ENCODE measurements at regions not wholly inside any gene's neighbourhood (a gene's known extent, or its start where the extent isn't known, plus 50 kb on each side); places are given as distances from the start of the nearest gene placed in this dataset.

DNA sequence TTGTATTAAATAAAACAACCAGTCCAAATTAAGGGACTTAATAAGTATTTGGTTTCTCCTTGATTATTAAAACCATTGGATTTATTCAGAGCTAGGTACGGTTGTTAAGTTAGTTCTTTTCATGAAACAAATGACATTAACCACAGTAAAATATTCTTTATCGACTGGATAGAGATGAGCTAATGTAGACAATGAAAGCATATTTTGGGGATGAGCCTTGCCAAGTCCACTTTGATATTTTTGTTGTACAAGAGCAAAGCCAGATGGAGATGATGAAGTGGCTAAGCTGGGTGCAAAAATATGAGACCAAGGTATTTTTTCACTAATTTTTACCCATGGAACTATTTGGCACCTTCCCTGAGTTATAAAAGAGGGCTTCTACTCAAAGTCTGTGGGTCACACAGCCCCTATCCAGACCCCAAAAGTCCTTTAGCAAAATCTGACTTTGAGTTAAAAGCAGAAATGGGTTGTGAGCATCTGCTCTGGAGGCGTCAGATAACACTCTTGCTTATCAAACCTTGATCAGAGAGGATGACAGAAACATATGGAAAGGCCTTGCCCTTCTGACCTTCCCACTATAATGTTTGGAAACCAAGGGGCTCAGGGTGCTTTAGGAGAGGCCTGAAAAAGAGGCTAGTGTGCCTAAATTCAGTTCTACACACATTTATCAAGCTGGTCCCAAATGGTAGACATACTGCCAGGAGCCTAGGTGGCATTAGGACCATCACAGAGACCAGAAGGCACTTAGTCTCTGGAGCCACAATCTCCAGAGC is 456.8 kb downstream of the MTX2 start:
- Histone ChIP-seq H3K27me3 (ENCODE audit: control insufficient read depth, insufficient read depth, low read length) (no peaks in the 10 kb centered on the region), H3K4me3 (ENCODE audit: low read depth, low read length) (no peak overlapping the region), H3K36me3 (ENCODE audit: control insufficient read depth, insufficient read depth, low read length) (no peaks in the 10 kb centered on the region)
- TF ChIP-seq, protein P1, sequence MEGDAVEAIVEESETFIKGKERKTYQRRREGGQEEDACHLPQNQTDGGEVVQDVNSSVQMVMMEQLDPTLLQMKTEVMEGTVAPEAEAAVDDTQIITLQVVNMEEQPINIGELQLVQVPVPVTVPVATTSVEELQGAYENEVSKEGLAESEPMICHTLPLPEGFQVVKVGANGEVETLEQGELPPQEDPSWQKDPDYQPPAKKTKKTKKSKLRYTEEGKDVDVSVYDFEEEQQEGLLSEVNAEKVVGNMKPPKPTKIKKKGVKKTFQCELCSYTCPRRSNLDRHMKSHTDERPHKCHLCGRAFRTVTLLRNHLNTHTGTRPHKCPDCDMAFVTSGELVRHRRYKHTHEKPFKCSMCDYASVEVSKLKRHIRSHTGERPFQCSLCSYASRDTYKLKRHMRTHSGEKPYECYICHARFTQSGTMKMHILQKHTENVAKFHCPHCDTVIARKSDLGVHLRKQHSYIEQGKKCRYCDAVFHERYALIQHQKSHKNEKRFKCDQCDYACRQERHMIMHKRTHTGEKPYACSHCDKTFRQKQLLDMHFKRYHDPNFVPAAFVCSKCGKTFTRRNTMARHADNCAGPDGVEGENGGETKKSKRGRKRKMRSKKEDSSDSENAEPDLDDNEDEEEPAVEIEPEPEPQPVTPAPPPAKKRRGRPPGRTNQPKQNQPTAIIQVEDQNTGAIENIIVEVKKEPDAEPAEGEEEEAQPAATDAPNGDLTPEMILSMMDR (IDR thresholded peaks at IDR 0.05; ENCODE audit: insufficient read depth, low read length, poor library complexity, severe bottlenecking), result no peak
- DNase-seq (ENCODE audit: low read depth), result no peak

DNA sequence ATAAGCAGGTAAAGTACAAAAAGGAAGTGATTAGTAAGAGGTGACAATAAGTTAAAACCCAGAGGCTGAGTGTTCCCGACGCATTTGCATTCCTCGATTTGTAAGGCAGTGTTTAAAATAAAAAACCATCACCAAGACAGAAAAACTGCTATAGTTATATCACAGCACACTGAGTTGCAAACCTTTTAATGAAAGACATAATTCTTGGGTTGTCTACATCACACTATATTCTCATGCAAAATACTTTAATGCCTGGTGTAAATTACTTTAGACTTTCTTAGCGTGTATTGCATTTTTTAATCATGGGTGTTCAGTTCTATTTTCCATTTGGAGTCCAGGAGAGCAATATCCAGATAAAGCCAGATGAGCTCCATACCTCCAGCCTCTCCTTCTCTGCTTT is 458.5 kb downstream of the MTX2 start:
- TF ChIP-seq, protein P1 (IDR thresholded peaks at IDR 0.05; ENCODE audit: insufficient read depth, low read length, poor library complexity, severe bottlenecking), result no peak
- no peaks in the 10 kb centered on the region for H3K27me3 ChIP-seq (ENCODE audit: control insufficient read depth, insufficient read depth, low read length)

DNA sequence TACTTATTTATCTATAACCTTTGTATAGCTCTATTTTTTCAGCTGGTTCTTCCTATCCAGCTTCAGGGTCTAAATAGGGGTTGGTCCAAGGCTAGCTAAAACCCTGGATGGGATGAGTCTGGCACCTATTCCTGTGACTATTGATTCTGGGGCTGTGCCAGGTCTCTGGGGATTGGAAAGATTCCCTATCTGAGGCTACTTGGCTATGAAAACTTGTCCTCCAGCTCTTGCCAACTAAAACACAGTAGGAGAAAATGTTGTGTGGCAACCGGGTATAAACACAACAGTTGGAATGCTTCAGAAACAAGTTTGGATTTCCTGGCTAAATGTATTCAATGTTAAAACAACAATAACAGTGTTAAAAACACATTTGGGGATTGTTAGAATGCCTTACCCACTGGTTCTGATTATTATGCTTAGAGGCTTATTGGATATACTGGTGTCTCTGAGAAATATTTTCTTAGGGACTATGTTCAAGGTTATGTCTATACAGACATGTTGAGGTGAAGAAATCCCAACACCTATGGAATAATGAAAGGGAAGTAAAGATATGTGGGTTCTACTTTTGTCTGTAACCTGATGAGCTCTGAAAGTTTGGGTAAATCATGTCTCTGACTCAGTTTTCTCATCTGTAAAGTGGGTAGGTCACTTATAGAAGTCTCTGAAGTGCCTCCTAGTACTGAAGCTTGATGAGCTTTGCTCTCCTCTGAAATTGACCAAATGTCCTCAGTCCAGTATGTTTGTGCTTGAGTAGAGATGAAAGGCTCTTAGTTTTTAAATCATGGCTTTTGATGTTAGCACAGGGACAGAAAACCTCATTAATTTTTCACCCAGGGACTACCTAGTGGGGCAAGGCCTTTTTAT is 460.7 kb downstream of the MTX2 start:
- no peak overlapping the region for H3K4me3 ChIP-seq (ENCODE audit: low read depth, low read length)
- H3K36me3 ChIP-seq (ENCODE audit: control insufficient read depth, insufficient read depth, low read length), result no peaks in the 10 kb centered on the region
- TF ChIP-seq, protein P1 (IDR thresholded peaks at IDR 0.05; ENCODE audit: insufficient read depth, low read length, poor library complexity, severe bottlenecking), result no peak
- no peak for DNase-seq (ENCODE audit: low read depth)
- H3K27me3 ChIP-seq (ENCODE audit: control insufficient read depth, insufficient read depth, low read length), result no peaks in the 10 kb centered on the region

More for the DNA sequence above, 458.5 kb downstream of the MTX2 start:
- DNase-seq (ENCODE audit: low read depth), result no peak
- no peak overlapping the region for H3K4me3 ChIP-seq (ENCODE audit: low read depth, low read length)
- no peaks in the 10 kb centered on the region for H3K36me3 ChIP-seq (ENCODE audit: control insufficient read depth, insufficient read depth, low read length)

DNA sequence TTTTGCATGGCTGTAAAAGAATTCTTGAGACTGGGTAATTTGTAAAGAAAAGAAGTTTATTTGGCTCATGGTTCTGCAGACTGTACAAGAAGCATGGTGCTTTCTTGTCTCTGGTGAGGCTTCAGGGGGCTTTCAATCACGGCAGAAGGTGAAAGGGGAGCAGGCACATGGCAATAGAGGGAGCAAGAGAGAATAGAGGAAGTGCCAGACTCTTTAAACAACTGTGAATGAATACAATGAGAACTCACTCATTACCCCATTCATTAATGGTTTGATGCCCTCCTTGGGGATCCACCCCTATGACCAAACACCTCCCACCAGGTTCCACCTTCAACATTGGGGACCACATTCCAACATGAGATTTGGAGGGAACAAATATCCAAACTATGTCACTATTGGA is 463.5 kb downstream of the MTX2 start:
- Histone ChIP-seq H3K4me3 (ENCODE audit: low read depth, low read length) (no peak overlapping the region), H3K36me3 (ENCODE audit: control insufficient read depth, insufficient read depth, low read length) (no peaks in the 10 kb centered on the region), H3K27me3 (ENCODE audit: control insufficient read depth, insufficient read depth, low read length) (no peaks in the 10 kb centered on the region)
- TF ChIP-seq, protein P1 (IDR thresholded peaks at IDR 0.05; ENCODE audit: insufficient read depth, low read length, poor library complexity, severe bottlenecking), result no peak
- no peak for DNase-seq (ENCODE audit: low read depth)

DNA sequence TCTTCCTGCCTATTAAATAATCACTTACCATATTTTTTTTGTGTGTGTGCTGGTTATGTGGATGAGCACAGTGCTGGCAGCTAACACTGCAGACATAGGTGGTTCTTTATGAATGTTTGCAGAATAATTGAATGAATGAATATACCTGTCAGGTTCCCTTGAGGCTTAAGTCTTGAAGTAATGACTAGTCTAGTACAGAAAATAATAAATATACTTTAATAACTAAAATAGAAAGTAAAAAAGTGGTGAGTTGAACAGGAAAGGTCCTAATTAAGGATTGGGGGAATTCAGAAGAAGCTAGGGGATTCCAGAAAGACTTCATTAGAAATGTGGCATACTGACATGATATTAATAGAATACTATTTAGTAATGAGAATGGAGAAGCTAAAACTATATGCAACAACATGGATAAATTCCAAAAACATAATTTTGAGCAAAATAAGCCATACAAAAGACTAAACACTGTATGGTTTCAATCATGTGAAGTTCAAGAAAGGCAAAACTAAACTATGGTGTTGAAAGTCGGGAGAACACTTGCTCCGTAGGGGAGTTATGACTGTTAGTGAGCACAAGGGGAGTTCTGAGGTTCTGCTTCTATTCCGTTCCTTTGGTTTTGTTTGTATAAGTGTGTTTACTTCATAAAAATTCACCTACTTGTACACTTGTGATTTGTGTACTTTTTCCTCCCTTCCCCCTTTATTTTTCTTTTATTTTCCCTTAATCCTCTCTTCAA is 464.6 kb downstream of the MTX2 start:
- H3K27me3 ChIP-seq (ENCODE audit: control insufficient read depth, insufficient read depth, low read length), result no peaks in the 10 kb centered on the region
- DNase-seq (ENCODE audit: low read depth), result no peak
- TF ChIP-seq, protein P1 (IDR thresholded peaks at IDR 0.05; ENCODE audit: insufficient read depth, low read length, poor library complexity, severe bottlenecking), result no peak
- no peak overlapping the region for H3K4me3 ChIP-seq (ENCODE audit: low read depth, low read length)
- no peaks in the 10 kb centered on the region for H3K36me3 ChIP-seq (ENCODE audit: control insufficient read depth, insufficient read depth, low read length)
